IMR-90 (cell line): ENCODE measurements at regions not wholly inside any gene's neighbourhood (a gene's known extent, or its start where the extent isn't known, plus 50 kb on each side); places are given as distances from the start of the nearest gene placed in this dataset.

Experiments used
- ATAC-seq: fragments of 200-7000 bp; cut with Tn5 transposase; 2 replicates; pipeline ENCODE4 v1.9.1; 2020; ENCODE audit warnings: low read depth, mild to moderate bottlenecking, moderate library complexity
- BruUV-seq: library from RNA; stranded (reverse); fragments of 400-500 nt; replicated peaks from 2 replicates; lab custom pipeline; 2021; lab: Mats Ljungman, UMichigan
- CTCF ChIA-PET: fragments of 300-600 bp; formaldehyde crosslinking; extraction: SDS; loops from one replicate; lab custom pipeline; 2021; ENCODE audit warnings: antibody characterized with exemption; lab: Yijun Ruan, JAX
- POLR2A ChIA-PET: fragments of 300-600 bp; sonication (Branson Sonifier 250); formaldehyde crosslinking; loops from one replicate; lab custom pipeline; 2022; ENCODE audit warnings: antibody characterized with exemption; ENCODE audit not compliant: unreplicated experiment; lab: Charles Lee
- DNase-seq: peaks from one replicate; pipeline ENCODE4 v3.0.0; 2013
- H2AFZ ChIP-seq: replicated peaks from 2 replicates; pipeline ENCODE3; 2013; ENCODE audit warnings: low read length, mild to moderate bottlenecking; ENCODE audit not compliant: poor library complexity
- H2AK5ac ChIP-seq: 2 replicates; pipeline ENCODE4 v1.6.1; 2013; ENCODE audit warnings: low read depth, low read length, inconsistent platforms
- H2AK9ac ChIP-seq: replicated peaks from 2 replicates; pipeline ENCODE3; 2013; ENCODE audit warnings: mild to moderate bottlenecking, low read depth, low read length, moderate library complexity; ENCODE audit not compliant: poor library complexity
- H2BK120ac ChIP-seq: 2 replicates; pipeline ENCODE4 v1.6.1; 2013; ENCODE audit warnings: low read depth, low read length, inconsistent platforms
- H2BK15ac ChIP-seq: 3 replicates; pipeline ENCODE4 v1.6.1; 2013; ENCODE audit warnings: low read depth, low read length, inconsistent platforms
- H2BK20ac ChIP-seq: 2 replicates; pipeline ENCODE4 v1.6.1; 2013; ENCODE audit warnings: low read depth, mild to moderate bottlenecking, inconsistent platforms, low read length, moderate library complexity
- H2BK5ac ChIP-seq: 2 replicates; pipeline ENCODE4 v1.6.1; 2013; ENCODE audit warnings: mild to moderate bottlenecking, low read depth, low read length, inconsistent platforms; ENCODE audit not compliant: poor library complexity, severe bottlenecking
- H3K14ac ChIP-seq: replicated peaks from 2 replicates; pipeline ENCODE4 v1.6.1; 2013; ENCODE audit warnings: low read depth, low read length, inconsistent platforms
- H3K18ac ChIP-seq: 2 replicates; pipeline ENCODE4 v1.6.1; 2013; ENCODE audit warnings: low read depth, low read length, control low read depth
- H3K23ac ChIP-seq: 2 replicates; pipeline ENCODE4 v1.6.1; 2013; ENCODE audit warnings: low read depth, low read length, inconsistent platforms
- H3K27ac ChIP-seq: 2 replicates; pipeline ENCODE4 v1.5.1; 2013; ENCODE audit warnings: mild to moderate bottlenecking, control low read depth, low read length; ENCODE audit not compliant: insufficient read depth
- H3K27me3 ChIP-seq: 2 replicates; pipeline ENCODE4 v1.6.1; 2013; ENCODE audit warnings: low read length; ENCODE audit not compliant: control insufficient read depth, insufficient read depth
- H3K36me3 ChIP-seq: 2 replicates; pipeline ENCODE4 v1.6.1; 2013; ENCODE audit warnings: low read length, mixed read lengths; ENCODE audit not compliant: control insufficient read depth, insufficient read depth
- H3K4ac ChIP-seq: 2 replicates; pipeline ENCODE4 v1.6.1; 2013; ENCODE audit warnings: low read depth, low read length, inconsistent platforms
- H3K4me1 ChIP-seq: 2 replicates; pipeline ENCODE4 v1.6.1; 2013; ENCODE audit warnings: low read length, mixed read lengths; ENCODE audit not compliant: control insufficient read depth, insufficient read depth
- H3K4me2 ChIP-seq: 2 replicates; pipeline ENCODE4 v1.6.1; 2013; ENCODE audit warnings: low read depth, mild to moderate bottlenecking, control low read depth, low read length, moderate library complexity
- H3K4me3 ChIP-seq: 2 replicates; pipeline ENCODE4 v1.5.1; 2013; ENCODE audit warnings: low read depth, mild to moderate bottlenecking, control low read depth, low read length, moderate library complexity; ENCODE audit not compliant: insufficient read depth
- H3K56ac ChIP-seq: 2 replicates; pipeline ENCODE4 v1.6.1; 2013; ENCODE audit warnings: low read length, inconsistent platforms; ENCODE audit not compliant: insufficient read depth; ENCODE audit errors: extremely low read depth
- H3K79me1 ChIP-seq, 2 experiments: 2 replicates each; pipeline ENCODE4 v1.6.1; 2013; ENCODE audit warnings: low read length in 2 of 2, inconsistent platforms in 1 of 2, low read depth in 1 of 2
- H3K9ac ChIP-seq: 2 replicates; pipeline ENCODE4 v1.6.1; 2013; ENCODE audit warnings: low read depth, low read length, control low read depth
- H3K9me1 ChIP-seq: 2 replicates; pipeline ENCODE4 v1.6.1; 2013; ENCODE audit warnings: low read length, inconsistent platforms; ENCODE audit not compliant: insufficient read depth
- H3K9me3 ChIP-seq: 2 replicates; pipeline ENCODE4 v1.6.1; 2013; ENCODE audit warnings: low read length; ENCODE audit not compliant: control insufficient read depth, insufficient read depth
- H4K20me1 ChIP-seq: 2 replicates; pipeline ENCODE4 v1.6.1; 2013; ENCODE audit warnings: low read length, inconsistent platforms; ENCODE audit not compliant: insufficient read depth
- H4K5ac ChIP-seq: 2 replicates; pipeline ENCODE4 v1.6.1; 2013; ENCODE audit warnings: mild to moderate bottlenecking, low read depth, low read length, control low read depth
- H4K8ac ChIP-seq, 2 experiments: 2 replicates each; pipeline ENCODE4 v1.6.1; 2013; ENCODE audit warnings: low read depth in 2 of 2, low read length in 2 of 2, control low read depth in 1 of 2, inconsistent platforms in 1 of 2
- H4K91ac ChIP-seq: 2 replicates; pipeline ENCODE4 v1.6.1; 2013; ENCODE audit warnings: low read depth, low read length, inconsistent platforms; ENCODE audit not compliant: insufficient read depth
- BHLHE40 ChIP-seq: fragments of 150-350 bp; IDR thresholded peaks from 2 replicates; pipeline ENCODE4 v1.6.1; 2016; ENCODE audit warnings: mild to moderate bottlenecking, low read depth, low read length
- CEBPB ChIP-seq: IDR thresholded peaks from 2 replicates; pipeline ENCODE4 v1.6.1; 2012; ENCODE audit warnings: low read depth, low read length, improper control_type of control experiment
- CHD1 ChIP-seq: IDR thresholded peaks from 2 replicates; pipeline ENCODE4 v1.6.1; 2012; ENCODE audit warnings: low read depth, low read length, improper control_type of control experiment
- CTCF ChIP-seq: conservative IDR thresholded peaks from 2 replicates; pipeline ENCODE4 v1.5.1; 2012; ENCODE audit warnings: mild to moderate bottlenecking, low read depth, low read length, improper control_type of control experiment
- ELK1 ChIP-seq: fragments of 150-350 bp; IDR thresholded peaks from 2 replicates; pipeline ENCODE4 v1.6.1; 2016; ENCODE audit warnings: low read depth, mild to moderate bottlenecking, low read length, moderate library complexity, borderline replicate concordance
- FOS ChIP-seq: fragments of 150-350 bp; IDR thresholded peaks from 2 replicates; pipeline ENCODE4 v1.6.1; 2016; ENCODE audit warnings: low read depth, low read length
- MAFK ChIP-seq: IDR thresholded peaks from 2 replicates; pipeline ENCODE4 v1.6.1; 2012; ENCODE audit warnings: low read depth, low read length, improper control_type of control experiment
- MAZ ChIP-seq: IDR thresholded peaks from 2 replicates; pipeline ENCODE4 v1.6.1; 2012; ENCODE audit warnings: low read depth, mild to moderate bottlenecking, low read length, improper control_type of control experiment, moderate library complexity, borderline replicate concordance
- MXI1 ChIP-seq: IDR thresholded peaks from 2 replicates; pipeline ENCODE4 v1.6.1; 2012; ENCODE audit warnings: low read depth, mild to moderate bottlenecking, low read length, moderate library complexity, borderline replicate concordance
- NFE2L2 ChIP-seq: fragments of 150-350 bp; IDR thresholded peaks from 2 replicates; pipeline ENCODE4 v1.6.1; 2016; ENCODE audit warnings: low read depth, mild to moderate bottlenecking, low read length
- POLR2A ChIP-seq: IDR thresholded peaks from 2 replicates; pipeline ENCODE4 v1.6.1; 2012; ENCODE audit warnings: mild to moderate bottlenecking, low read depth, low read length
- RAD21 ChIP-seq: IDR thresholded peaks from 2 replicates; pipeline ENCODE4 v1.6.1; 2012; ENCODE audit warnings: low read length, improper control_type of control experiment
- RCOR1 ChIP-seq: IDR thresholded peaks from 2 replicates; pipeline ENCODE4 v1.6.1; 2012; ENCODE audit warnings: mild to moderate bottlenecking, low read length, improper control_type of control experiment; ENCODE audit not compliant: insufficient replicate concordance
- RFX5 ChIP-seq: IDR thresholded peaks from 2 replicates; pipeline ENCODE4 v1.8.0; 2012; ENCODE audit warnings: low read depth, mild to moderate bottlenecking, low read length, moderate library complexity
- SMC3 ChIP-seq: fragments of 150-350 bp; IDR thresholded peaks from 2 replicates; pipeline ENCODE4 v1.6.1; 2016; ENCODE audit warnings: low read depth, mild to moderate bottlenecking, antibody characterized with exemption, low read length, moderate library complexity
- USF2 ChIP-seq: fragments of 150-350 bp; IDR thresholded peaks from 2 replicates; pipeline ENCODE4 v1.6.1; 2017; ENCODE audit warnings: mild to moderate bottlenecking, antibody characterized with exemption, low read length, low read depth
- dilution Hi-C: fragments of 300-500 bp; cut with HindIII; formaldehyde crosslinking; loops from one replicate; pipeline ENCODE4 v1.14.3; 2018; ENCODE audit warnings: low sequenced_read_pairs; ENCODE audit not compliant: unreplicated experiment
- in situ Hi-C: fragments of 300-500 bp; cut with MboI; formaldehyde crosslinking; loops from 3 replicates; pipeline ENCODE4 v1.14.3; 2019; ENCODE audit warnings: low sequenced_read_pairs, inconsistent platforms, mixed read lengths
- intact Hi-C: fragments of 100-400 bp; cut with micrococcal nuclease; formaldehyde crosslinking; loops from 2 replicates; pipeline ENCODE4 v1.10.0; 2022

- Histone ChIP-seq H3K27ac (no peak overlapping the region), H3K36me3 (no peaks in the 10 kb centered on the region), H2AK9ac (no peak overlapping the region), H2AK5ac (no peak overlapping the region), H2AFZ (no peak overlapping the region), H3K14ac (no peak overlapping the region), H3K9me3 (no peaks in the 10 kb centered on the region), H4K5ac (no peak overlapping the region), H2BK15ac (no peak overlapping the region), H4K91ac (no peak overlapping the region), H3K4ac (no peak overlapping the region), H4K8ac (no peak overlapping the region), H3K79me1 (no peaks in the 10 kb centered on the region), H2BK120ac (no peak overlapping the region), H4K20me1 (no peaks in the 10 kb centered on the region), H3K4me1 (peaks cover 4% of the 10 kb centered on the region; the same call in 1 of the 2 replicates), H3K56ac (no peak overlapping the region), H3K9ac (no peak overlapping the region), H2BK20ac (no peak overlapping the region), H3K4me2 (no peak overlapping the region), H3K23ac (no peak overlapping the region), H3K4me3 (no peak overlapping the region), H3K27me3 (no peaks in the 10 kb centered on the region), H3K9me1 (peaks cover 5% of the 10 kb centered on the region; the same call in 1 of the 2 replicates), H2BK5ac (no peak overlapping the region), H3K18ac (no peak overlapping the region)
- intact Hi-C loops (no loop called here), in situ Hi-C loops (no loop called here), dilution Hi-C loops (no loop called here)
- TF ChIP-seq RCOR1 (no peak), MXI1 (no peak), NFE2L2 (no peak), CEBPB (no peak), CHD1 (no peak), RAD21 (no peak), MAZ (no peak), BHLHE40 (no peak), SMC3 (no peak), USF2 (no peak), RFX5 (no peak), ELK1 (no peak), FOS (no peak), CTCF (no peak), POLR2A (no peak), MAFK (no peak)
- BruUV-seq, result no TSS peak
- CTCF ChIA-PET, result no interaction called here
- DNase-seq (no peak), ATAC-seq (no peak)
- POLR2A ChIA-PET, result no interaction called here
Observed at GRCh38 chr5:68440651-68441050, 225.1 kb downstream of the PIK3R1 start.
